ENCODE measurements at regions not wholly inside any gene's neighbourhood (a gene's known extent, or its start where the extent isn't known, plus 50 kb on each side); places are given as distances from the start of the nearest gene placed in this dataset.
"Not testable (repeated sequence)": the region's sequence is repeated elsewhere in the genome, so short reads cannot be mapped to it uniquely, and the experiment has no call there.

DNA sequence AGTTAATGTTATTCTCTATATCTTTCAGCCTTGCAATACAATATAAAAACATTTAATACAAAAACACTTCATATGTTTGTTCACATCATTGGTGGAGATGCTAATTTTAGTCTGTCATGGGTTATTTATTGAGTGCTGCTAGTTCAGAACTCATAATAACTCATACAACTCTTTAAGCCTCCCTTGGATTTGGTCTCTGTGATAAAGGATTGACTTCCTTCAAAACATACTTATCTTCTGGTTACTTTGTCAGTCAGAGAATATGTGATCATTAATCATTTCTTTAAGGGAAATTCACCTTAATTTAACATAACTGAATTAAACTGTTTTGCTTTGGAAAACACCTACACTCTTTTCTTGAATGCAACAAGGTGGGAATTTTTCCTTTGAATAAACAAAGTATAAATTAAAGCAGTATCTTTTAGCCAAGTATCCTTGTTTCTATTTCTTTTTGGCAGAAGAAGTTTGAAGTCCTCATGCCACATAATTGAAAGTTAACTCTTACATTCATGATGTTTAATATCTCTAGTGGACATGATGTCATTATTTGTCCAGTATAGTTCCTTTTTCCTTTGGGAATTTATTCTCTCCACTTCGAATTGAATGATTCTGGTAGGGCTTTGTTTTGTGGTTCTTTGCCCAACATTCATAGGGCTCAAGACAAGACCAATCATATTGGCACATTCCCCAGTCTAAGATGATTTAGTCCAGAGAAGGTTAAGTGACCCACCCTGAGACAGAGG lies 133.2 kb upstream of the CENPW start:
- DNase-seq: no peak

DNA sequence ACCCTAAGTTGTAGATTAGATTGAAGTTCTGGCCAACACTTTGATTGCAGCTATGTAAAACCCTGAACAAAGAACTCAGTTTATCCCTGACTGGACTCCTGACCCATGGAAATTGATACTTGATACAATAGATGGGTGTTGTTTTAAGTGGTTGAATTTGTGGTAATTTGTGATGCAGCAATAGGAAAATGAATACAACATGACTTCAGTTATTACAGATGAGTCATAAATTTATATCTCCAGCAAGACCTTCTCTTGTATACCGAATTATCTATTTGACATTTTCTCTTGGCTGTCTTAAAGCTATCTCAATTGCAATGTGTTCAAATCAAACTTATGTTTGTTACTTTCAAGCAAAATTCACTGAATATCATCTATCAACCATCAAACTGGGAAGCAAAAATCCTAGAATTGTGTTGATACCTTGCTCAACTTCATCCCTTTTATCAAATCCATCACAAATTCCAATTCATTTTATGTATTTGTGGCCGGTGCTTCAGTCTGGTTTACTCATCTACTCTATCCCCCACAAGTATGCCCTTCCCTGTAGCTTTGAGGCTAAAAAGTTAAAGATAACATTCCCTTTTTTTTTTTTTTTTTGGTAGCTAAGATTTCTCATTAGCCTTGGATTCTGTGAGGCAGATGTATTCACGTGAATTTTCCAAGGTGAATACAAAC lies 129.4 kb upstream of the CENPW start:
- no peak for DNase-seq

DNA sequence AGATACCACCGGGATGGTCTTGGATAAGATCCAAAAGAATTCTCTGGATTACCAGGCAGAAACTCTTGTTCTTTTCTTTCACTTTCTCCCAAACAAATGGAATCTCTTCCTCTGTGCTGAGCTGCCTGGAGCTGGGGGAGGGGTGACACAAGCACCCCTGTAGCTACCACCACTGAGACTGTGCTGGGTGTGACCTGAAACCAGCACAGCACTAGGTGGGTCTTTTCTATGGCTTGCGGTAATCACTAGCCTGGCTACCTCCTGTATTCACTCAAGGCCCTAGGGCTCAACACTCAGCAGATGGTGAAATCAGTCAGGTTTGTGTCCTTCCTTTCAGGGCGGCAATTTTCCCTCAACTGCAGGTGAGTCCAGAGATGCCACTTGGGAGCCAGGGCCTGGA lies 122.4 kb upstream of the CENPW start:
- DNase-seq: no peak

DNA sequence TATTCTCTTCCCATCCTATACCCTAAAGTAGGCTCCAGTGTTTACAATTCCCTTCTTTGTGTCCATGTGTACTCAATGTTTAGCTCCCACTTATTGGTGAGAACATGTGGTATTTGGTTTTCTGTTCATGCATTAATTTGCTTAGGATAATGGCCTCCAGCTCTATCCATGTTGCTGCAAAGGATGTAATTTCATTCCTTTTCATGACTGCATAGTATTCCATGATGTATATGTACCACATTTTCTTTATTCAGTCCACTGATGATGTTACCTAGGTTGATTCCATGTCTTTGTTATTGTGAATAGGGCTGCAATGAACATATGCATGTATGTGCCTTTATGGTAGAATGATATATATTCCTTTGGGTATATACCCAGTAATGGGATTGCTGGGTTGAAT lies 119.0 kb upstream of the CENPW start:
- DNase-seq: not testable (repeated sequence)

DNA sequence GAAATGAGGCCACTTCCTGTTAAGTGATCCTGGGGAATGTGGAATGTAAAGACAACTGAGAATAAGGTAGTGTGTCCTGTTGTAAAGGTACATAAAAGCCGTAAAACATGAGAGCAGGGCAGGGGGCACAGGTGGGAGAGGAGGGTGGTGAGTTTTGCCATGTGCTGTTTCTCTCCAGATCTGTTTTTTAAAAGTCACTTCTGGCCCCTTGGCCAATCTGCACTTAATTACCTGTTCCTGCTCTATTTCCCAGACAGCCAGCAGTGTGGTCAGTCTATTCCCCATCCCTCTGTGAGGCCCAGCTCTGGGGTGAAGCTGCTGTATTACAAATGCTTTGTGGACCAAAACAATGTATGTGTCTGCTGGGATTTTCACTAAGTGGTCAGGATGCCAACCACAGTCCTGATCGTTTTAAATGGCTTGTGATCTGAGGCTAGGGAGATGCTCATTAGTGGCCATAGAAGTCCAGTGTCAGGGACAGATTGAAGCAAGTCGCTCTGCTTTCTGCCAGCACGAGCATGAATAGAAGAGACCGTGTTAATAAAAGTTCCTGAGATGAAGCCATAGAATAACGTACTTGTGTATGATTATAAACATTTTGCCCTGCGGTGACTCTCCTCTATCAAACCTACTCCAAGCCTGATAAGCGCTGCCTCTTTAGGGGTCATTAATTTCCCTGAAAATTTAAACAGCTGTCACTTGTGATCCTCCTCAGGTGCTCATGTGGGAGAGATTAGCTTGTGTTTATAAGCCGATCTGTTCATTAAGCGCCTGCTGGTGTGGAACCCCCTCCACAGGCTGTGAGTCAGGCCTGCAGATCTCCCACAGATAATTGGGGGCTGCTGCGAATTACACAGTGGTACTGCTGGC lies 111.8 kb upstream of the CENPW start:
- DNase-seq: no peak

DNA sequence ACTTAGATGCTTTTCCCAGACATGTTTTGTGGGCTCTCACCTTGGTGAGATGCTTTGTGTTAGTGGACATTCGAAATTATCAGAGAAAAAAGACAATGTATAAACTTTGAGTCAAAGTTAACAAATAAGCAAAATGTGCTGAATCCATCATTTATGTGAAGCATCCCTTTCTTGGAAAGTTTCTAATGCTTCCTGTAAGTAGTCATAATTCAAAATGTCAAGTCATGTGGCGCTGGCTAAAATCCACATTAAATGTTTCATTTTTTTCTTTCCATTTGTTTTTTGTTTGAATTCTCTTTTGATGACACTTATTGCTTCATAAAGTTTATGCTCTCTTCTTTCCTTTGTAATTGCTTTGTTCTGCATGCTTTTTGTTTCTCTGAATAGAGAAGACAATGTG lies 107.2 kb upstream of the CENPW start:
- DNase-seq: no peak

DNA sequence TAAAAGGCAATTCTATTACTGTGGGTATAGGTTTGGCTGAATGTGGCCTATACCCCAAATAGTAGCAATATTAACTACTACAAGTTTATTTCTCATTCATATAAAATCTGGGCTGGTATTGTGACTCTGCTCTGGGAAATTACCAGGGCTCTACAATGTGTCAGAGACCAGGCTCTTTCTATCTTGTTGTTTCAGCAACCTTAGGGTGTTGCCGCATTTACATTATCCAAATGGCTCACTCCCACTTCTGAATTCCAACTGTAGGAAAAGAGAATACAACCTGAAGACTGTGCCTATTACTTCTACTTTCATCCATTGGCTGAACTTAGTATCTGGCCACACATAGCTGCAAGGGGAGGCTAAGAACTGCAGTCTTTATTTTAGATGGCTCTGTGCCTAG lies 106.7 kb upstream of the CENPW start:
- DNase-seq: no peak

DNA sequence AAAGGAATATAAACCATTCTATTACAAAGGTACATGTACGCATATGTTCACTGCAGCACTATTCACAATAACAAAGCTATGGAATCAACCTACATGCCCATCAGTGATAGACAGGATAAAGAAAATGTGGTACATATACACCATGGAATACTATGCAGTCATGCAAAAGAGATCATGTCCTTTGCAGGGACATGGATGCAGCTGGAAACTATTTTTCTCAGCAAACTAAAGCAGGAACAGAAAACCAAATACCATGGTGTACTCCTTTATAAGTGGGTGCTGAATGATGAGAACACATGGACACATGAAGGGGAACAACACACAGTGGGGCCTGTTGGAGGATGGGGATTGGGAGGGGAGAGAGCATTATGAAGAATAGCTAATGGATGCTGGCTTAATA lies 104.6 kb upstream of the CENPW start:
- DNase-seq: no peak

DNA sequence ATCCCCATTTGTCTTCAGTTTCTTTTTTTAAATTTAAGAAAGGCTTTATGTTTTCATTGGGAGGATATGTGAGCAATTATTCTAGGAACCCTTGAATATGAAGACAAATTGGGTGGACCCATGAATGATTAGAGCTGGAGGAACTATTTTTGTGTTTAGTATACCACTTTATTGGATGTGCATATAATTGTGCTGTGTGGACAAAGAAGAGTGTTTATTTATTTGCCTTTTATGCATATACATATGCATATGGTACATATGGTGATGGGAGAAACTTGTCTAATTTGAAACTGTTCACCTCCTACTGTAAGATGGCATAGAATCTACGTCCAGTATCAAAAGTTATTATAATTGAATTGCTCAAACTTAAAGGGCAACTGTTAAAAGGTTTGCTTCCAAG lies 94.8 kb upstream of the CENPW start:
- DNase-seq: no peak

DNA sequence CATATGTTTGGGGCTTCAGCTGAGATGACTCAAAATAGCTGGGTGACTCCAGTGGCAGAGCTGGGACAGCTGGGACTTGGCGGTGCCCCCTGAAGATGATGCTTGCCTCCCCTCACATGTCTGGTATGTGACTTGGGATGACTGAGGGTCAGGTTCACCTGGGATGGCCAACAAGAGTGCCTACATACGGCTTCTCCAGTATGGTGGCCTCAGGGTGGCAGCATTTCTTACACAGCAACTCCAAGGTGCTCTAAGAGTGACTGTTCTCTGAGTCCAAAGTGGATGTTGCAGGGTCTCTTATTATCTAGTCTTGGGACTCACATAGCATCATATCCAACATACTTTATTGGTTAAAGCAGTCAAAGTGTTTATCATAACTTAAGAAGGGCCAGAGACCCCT lies 87.8 kb upstream of the CENPW start:
- DNase-seq: no peak

DNA sequence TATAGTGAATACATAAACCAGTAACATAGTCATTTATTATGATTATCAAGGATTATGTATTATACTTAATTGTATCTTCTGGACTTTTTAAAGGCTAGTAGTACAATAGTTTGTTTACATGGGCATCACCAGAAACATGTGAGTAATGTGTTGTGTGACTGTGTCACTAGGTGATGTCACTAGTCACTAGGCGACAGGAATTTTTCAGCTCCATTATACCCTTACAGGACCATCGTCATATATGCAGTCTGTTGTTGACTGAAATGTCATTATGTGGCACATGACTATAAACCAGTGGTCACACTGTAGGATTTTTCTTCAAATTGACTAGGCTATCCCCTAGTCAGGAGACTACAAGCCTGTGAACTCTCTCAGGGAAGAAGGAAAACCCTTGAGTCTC lies 86.5 kb upstream of the CENPW start:
- DNase-seq: no peak

DNA sequence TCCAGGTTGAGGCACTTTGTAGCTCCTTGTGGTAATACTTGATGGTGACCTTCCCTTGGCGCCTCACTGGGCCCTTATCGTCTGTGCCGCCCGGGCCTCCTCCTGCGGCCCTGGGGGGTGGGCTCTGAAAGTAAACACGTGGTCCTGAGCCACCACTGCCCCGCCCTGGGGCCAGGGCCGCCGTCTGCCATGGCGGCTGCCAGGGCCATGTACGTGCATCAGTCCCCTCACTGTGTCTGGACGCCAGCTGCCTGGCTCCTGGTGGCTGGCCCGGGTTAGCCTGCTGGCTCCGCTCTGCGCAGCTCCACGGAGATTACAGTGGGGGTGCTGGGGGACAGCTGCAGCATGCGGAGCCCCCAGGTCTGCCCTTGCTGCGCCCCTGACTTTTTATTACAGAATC lies 81.8 kb upstream of the CENPW start:
- no peak for DNase-seq

DNA sequence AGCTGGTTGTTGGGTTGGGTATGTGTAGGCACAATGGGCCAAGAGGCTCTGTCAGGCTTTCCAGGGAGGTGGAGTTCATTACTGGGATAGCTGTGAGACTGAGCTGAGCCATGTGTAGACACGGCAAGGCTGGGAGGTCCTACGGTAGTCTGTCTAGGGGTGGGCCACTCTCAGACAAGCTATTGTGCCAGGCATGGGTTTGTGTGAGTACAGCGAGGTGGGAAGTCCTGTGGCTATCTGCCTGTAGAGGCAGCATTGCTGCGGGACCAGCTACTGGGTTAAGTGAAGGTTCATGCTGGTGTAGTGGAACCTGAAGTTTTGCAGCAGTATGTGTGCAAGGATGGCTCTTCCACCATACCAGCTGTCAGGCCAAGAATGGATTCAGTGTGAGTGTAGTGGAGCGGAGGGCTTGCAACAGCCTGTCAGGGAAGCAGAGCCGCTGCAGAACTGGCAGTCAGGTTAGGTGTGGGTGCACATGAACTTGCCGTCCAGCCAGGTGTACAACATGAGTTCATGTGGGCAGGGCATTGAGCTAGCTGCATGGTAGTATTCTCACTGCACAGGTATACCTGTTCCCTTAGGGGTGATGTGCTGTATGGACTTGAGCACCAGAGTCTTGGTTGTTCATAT lies 78.0 kb upstream of the CENPW start:
- no peak for DNase-seq

DNA sequence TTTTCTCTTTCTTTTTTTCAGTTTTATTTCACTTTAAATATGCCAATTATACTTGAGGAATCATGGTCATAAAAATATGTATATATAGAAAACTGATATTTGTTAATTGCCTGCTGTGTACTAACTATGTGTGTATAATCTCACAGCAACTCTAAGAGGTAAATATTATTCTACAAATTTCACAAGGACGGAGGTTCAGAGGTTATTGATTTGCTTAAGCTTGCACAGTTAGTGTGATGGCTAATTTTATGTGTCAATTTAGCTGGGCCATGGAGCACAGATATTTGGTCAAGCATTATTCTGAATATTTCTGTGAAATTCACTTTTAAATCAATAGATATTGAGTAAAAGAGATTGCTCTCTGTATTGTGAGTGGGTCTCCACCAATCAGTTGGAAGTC lies 75.7 kb upstream of the CENPW start:
- DNase-seq: no peak

DNA sequence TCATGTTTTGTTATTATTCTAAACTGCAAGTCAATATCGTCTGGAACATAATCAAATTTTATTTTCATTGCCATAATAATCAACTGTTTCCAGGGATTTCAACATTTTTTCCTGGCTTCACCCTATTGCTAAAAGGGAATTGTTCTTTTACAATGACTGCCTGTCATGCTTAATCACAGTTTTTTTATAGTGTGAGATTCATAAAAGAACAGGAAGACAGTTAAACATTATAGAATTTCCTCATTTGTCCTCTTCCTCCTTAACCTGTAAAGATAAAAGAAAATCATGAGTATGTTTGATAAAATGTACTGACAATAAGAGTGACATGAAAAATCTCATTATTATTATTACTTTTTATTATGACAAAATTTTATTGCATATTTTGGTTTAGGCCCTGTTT lies 73.3 kb upstream of the CENPW start:
- no peak for DNase-seq

DNA sequence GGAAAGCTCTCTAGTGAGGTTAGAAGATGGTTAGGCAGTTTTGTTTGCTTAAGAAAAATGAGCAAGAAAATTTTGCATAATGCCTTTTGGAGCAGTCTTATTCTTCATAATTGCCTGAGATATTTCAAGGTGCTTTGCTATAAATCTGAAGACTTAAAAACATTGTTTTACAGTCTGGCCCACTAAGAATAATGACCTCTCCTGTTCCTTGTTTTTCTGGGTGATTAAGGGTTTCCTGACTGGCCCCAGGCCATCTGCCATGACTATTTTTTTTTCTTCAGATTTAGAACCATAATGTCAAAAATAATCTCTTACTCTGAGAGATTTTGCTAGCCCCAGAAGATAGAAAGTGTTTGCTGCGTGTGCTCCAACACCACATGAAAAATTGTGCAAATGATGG lies 72.3 kb upstream of the CENPW start:
- no peak for DNase-seq

DNA sequence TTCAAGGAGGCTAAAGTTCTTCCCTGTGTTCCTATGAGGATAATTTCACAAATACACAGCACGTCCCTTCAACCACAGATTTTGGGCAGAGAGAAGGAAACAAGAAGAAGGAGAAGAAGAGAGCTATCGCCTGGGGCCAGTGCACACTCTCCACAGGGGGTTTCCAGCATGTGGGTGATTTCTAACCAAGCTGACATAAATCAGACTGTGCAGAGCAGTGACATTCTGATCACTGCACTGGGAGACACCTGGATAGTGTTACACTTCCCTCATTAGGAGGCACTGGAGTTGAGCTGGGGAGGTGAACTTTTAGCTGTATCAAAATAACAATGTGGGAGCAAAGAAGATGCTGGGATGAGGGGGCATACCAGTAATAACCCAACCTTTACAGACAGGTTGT lies 71.8 kb upstream of the CENPW start:
- no peak for DNase-seq

DNA sequence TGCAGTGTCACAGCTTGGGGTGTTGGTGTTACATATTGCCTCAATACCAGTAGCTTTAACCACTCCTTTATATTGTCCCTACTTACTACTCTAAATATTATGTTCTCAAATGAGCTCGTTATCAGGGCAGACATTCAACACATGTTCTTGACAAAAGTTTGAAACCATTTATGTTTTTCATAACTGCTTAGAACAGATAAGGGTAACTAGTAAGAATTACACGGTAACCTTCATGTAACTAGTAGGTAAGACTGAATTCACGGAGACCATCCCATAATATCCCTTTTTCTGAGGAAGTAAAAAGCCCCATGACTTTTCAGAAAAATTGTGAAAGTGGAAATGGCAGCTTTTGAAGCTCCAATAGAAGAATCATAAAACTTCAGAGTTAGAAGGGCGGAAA lies 59.6 kb upstream of the CENPW start:
- no peak for DNase-seq

DNA sequence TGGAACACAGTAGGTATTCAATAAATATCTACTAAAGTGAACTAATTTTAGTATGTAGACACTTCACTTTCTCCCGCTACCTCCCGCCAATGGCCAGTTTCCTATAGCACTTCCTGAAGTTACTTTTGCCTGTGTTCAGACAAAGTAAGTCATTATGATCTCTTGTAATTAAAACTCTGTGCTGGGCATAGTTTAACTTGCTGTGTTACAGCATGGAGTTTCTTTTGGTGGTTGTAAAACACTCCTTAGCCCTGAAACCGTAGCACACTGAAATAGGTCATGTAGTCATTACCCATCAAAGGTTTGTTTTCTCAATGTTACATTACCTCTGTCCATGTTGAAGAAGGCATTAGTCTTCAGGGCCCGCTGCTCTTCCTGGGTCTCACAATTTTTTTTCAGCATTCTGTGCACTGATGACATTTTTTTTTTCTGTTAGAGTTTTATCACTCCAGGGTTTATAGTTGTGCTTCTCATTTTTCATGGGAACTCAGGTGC lies 54.0 kb upstream of the CENPW start:
- no peak for DNase-seq

Measured in NK-92 treated with Interleukin-12 subunit alpha and Interleukin-12 subunit beta, amount 100 ng/mL, for 24 hours (cell line).